Ovary (tissue), 7 donors: ENCODE measurements at regions not wholly inside any gene's neighbourhood (a gene's known extent, or its start where the extent isn't known, plus 50 kb on each side); places are given as distances from the start of the nearest gene placed in this dataset.

Source experiments
- DNase-seq, 5 donors: peaks; one replicate each; pipeline ENCODE4 v3.0.0-alpha.2; 2019 to 2020
- H3K27ac ChIP-seq, 2 donors: fragments of 200-600 bp; one replicate each; pipeline versions ENCODE4 v1.5.1 to v1.8.0; 2019 to 2022
- H3K27me3 ChIP-seq: fragments of 200-600 bp; one replicate; pipeline ENCODE4 v1.8.0; 2022
- H3K36me3 ChIP-seq: fragments of 200-600 bp; sonication (generic); one replicate; pipeline ENCODE4 v1.5.1; 2019
- H3K4me1 ChIP-seq: one replicate; pipeline ENCODE4 v1.8.1; 2013; ENCODE audit warnings: mild to moderate bottlenecking, moderate library complexity; ENCODE audit not compliant: insufficient read depth
- H3K4me3 ChIP-seq: fragments of 200-600 bp; sonication (generic); one replicate; pipeline ENCODE4 v1.5.1; 2017
- H3K9me3 ChIP-seq, 2 donors: fragments of 200-600 bp in 1 of 2; sonication (generic) in 1 of 2; one replicate each; pipeline versions ENCODE4 v1.5.1 to v1.8.1; 2013 to 2019; ENCODE audit warnings: mild to moderate bottlenecking in 1 of 2, moderate library complexity in 1 of 2
- EP300 ChIP-seq: sonication (generic); formaldehyde crosslinking; IDR thresholded peaks from one replicate; pipeline ENCODE4 v1.6.1; 2017; ENCODE audit warnings: antibody characterized with exemption
- POLR2A ChIP-seq: fragments of 450-650 bp; IDR thresholded peaks from one replicate; pipeline ENCODE4 v1.6.1; 2017; ENCODE audit warnings: antibody characterized with exemption, mild to moderate bottlenecking, moderate library complexity
- WGBS, 3 donors: extraction: QIAGEN DNeasy Blood & Tissue Kit in 1 of 3; methylation state at CpG; one replicate each; pipeline versions ENCODE4 v1.1.5 to v1.1.7; 2013 to 2017; 5-methylcytosine and 5-hydroxymethylcytosine counted together
- intact Hi-C, 4 donors: fragments of 100-400 bp; cut with DNase I; formaldehyde crosslinking; loops; one replicate each; pipeline versions ENCODE4 v1.11.0 to v1.15.1; 2022 to 2023
- TF ChIP-seq, protein P1 (sequence below), 3 donors: fragments of 450-650 bp in 2 of 3; fragments of 200-600 bp in 1 of 3; IDR thresholded peaks; one replicate each; pipeline versions ENCODE4 v1.5.1 to v1.8.0; 2016 to 2022; ENCODE audit warnings: antibody characterized with exemption in 3 of 3, mild to moderate bottlenecking in 1 of 3
- donor health status: DM: no; HTN: no; CAD: no; lungs with moderate emphysema.
- donor health status: DM: no; HTN: no; CAD: no.
- donor health status: Bipolar disorder and iron deficiency.
- donor health status: DM: no; HTN: no; CAD: no.
- donor health status: DM: yes; HTN: yes; CAD: no.

DNA sequence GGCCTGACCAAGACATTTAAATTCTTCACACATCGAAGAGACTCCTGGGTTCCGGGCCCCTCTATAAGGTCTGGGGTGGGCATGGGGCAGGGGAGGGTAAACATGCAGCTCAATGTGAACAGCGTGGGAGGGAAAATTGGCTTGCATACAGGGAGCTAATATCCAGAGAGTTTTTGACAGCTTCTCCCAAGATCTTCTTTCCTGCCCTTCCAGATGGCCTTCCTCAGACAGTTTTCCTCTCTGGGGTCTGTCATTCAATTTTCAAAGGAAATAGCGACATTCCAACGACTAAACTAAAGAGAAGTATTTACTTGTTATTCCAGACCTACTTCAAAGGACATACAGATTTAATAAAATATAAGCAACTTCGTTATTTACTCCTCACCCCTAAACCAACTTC lies 1030.6 kb downstream of the MCTP2 start:
- Histone ChIP-seq H3K27me3 (no peaks in the 10 kb centered on the region), H3K4me1 (peaks cover 8% of the 10 kb centered on the region), H3K36me3 (no peaks in the 10 kb centered on the region), H3K27ac (peak overlapping the region in 1 of 2 donors; percentile 17), H3K4me3 (no peak overlapping the region), H3K9me3 (no peaks in the 10 kb centered on the region)
- DNase-seq: no peak
- WGBS, 3 donors: 73 to 75% (median 74%) methylated on average over 6 of the region's 6 CpGs
- intact Hi-C loops: loop anchor here in 3 of 4 donors (5.0 to 10.0 kb wide), 7 partner anchors 63 to 1080 kb away; no protein-coding TSS in a partner anchor
- TF ChIP-seq EP300 (no peak), POLR2A (no peak)
- TF ChIP-seq, protein P1, sequence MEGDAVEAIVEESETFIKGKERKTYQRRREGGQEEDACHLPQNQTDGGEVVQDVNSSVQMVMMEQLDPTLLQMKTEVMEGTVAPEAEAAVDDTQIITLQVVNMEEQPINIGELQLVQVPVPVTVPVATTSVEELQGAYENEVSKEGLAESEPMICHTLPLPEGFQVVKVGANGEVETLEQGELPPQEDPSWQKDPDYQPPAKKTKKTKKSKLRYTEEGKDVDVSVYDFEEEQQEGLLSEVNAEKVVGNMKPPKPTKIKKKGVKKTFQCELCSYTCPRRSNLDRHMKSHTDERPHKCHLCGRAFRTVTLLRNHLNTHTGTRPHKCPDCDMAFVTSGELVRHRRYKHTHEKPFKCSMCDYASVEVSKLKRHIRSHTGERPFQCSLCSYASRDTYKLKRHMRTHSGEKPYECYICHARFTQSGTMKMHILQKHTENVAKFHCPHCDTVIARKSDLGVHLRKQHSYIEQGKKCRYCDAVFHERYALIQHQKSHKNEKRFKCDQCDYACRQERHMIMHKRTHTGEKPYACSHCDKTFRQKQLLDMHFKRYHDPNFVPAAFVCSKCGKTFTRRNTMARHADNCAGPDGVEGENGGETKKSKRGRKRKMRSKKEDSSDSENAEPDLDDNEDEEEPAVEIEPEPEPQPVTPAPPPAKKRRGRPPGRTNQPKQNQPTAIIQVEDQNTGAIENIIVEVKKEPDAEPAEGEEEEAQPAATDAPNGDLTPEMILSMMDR (IDR thresholded peaks at IDR 0.05): no peak

DNA sequence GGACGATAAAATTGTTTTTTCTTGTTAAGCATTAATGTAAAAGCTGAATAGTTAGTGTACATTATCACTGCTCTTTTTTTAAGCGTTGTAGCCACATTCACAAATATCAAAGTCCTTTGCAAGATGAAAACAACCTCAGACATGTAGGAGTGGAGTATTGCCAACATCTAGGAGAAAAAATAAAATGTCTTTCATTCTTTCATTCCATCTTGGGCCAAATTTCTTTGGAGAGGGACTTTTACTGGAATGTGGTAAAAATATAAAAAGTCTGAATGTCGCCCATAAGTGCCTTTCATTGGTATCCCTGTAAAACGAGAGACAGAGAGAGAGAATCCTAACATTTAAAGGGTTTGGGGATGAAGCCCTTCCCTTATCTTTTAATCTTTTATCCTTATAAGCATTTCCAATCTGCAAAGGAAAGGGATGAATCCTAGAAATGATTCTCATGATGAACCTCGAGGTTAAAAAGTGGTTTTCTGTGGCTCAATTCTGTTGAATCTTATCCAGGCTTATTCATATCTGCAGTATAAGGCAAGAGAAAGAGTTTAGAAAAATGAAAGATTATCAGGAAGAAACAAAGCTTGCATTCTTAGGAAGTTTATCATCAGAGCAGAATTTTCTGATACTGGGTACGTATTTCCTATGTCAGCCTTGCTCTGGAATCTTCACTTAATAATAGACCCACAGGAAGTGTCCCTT lies 1031.7 kb downstream of the MCTP2 start:
- DNase-seq: no peak
- H3K4me1 ChIP-seq: peaks cover 8% of the 10 kb centered on the region
- 8 to 18% (median 11%) methylated on average over 6 of the region's 6 CpGs for WGBS, 3 donors
- H3K36me3 ChIP-seq: no peaks in the 10 kb centered on the region
- no peaks in the 10 kb centered on the region for H3K27me3 ChIP-seq
- TF ChIP-seq, protein P1 (IDR thresholded peaks at IDR 0.05): no peak
- TF ChIP-seq EP300 (no peak), POLR2A (no peak)
- intact Hi-C loops: loop anchor here in 3 of 4 donors (5.0 to 10.0 kb wide), 7 partner anchors 62 to 1079 kb away; no protein-coding TSS in a partner anchor
- H3K4me3 ChIP-seq: no peak overlapping the region
- H3K27ac ChIP-seq: peak overlapping the region in 1 of 2 donors; percentile 17
- no peaks in the 10 kb centered on the region for H3K9me3 ChIP-seq

DNA sequence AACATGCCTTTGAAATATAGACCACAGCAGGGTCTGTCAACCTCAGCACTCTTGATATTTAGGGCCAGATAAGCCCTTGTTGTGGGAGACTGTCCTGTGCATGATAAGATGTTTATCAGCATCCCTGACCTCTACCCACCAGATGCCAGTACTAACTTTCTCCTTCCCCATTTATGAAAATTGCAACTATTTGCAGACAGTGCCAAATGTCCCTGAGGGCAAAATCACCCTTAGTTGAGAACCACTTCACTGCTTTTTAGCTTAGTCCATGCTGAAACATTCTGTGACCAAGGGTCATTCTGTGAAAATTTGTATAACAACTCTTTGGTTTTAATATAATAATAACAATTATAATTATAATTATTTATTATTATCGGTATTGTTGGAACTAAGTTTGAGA lies 1032.4 kb downstream of the MCTP2 start:
- Histone ChIP-seq H3K4me1 (peaks cover 8% of the 10 kb centered on the region), H3K36me3 (no peaks in the 10 kb centered on the region), H3K9me3 (no peaks in the 10 kb centered on the region), H3K27ac (no peak overlapping the region), H3K4me3 (no peak overlapping the region), H3K27me3 (no peaks in the 10 kb centered on the region)
- no peak for TF ChIP-seq EP300
- TF ChIP-seq, protein P1 (IDR thresholded peaks at IDR 0.05): no peak
- TF ChIP-seq POLR2A: no peak
- intact Hi-C loops: loop anchor here in 3 of 4 donors (5.0 to 10.0 kb wide), 7 partner anchors 61 to 1079 kb away; no protein-coding TSS in a partner anchor
- DNase-seq: no peak
- whole genome bisulfite sequencing, 3 donors: 96 to 98% (median 97%) methylated on average over 1 of the region's 1 CpG

DNA sequence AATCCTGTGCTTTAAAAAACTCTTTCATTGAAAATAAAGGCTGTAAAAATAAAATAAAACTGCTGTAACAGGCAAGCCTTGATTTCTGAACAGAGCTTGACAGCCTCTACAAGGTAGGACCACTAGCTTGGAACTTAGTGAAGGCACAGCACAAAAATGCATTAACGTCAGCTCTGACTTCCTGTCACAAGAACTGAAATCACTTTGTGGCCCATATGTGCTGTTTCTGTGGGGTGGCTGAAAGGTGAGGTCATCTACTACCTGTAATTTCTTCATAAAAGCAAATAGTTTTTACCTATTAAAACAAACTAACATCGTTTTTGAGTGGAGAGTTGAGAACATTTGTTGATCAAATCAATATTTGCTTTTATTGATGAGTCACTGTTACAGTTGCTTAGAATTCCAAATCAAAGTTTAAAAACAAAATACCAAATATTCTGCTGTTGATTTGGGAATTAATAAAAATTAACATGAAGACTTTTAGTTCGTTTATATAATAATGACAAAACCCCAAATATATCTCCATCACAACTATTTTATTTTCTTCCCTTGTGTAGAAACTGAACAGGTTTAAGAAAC lies 1034.1 kb downstream of the MCTP2 start:
- TF ChIP-seq, protein P1 (IDR thresholded peaks at IDR 0.05): no peak
- TF ChIP-seq EP300 (no peak), POLR2A (no peak)
- H3K4me1 ChIP-seq: peaks cover 3% of the 10 kb centered on the region
- no peaks in the 10 kb centered on the region for H3K27me3 ChIP-seq
- no peak overlapping the region for H3K4me3 ChIP-seq
- no peaks in the 10 kb centered on the region for H3K9me3 ChIP-seq
- no peaks in the 10 kb centered on the region for H3K36me3 ChIP-seq
- H3K27ac ChIP-seq: no peak overlapping the region
- DNase-seq: no peak
- intact Hi-C loops: loop anchor here in 3 of 4 donors (5.0 to 10.0 kb wide), 5 partner anchors 59 to 1062 kb away; no protein-coding TSS in a partner anchor
- 70 to 93% (median 81%) methylated on average over 3 of the region's 3 CpGs for WGBS, 3 donors
